HG02588 (cell line): ENCODE measurements at regions not wholly inside any gene's neighbourhood (a gene's known extent, or its start where the extent isn't known, plus 50 kb on each side); places are given as distances from the start of the nearest gene placed in this dataset.

Experiments
- ATAC-seq: cut with Tn5 transposase; IDR thresholded peaks from one replicate; pipeline ENCODE4 v1.9.1; 2021; ENCODE audit warnings: mild to moderate bottlenecking, moderate library complexity; ENCODE audit not compliant: unreplicated experiment

- ATAC-seq, result no peak
Observed at GRCh38 chr18:2083691-2084090, 487.6 kb downstream of the METTL4 start.

GRCh38 chr18:2086439-2086838, 484.9 kb downstream of the METTL4 start:
- no peak for ATAC-seq

- ATAC-seq, result no peak
Observed at GRCh38 chr18:2087877-2088673, 483.2 kb downstream of the METTL4 start.

- ATAC-seq, result no peak
Observed at GRCh38 chr18:2089396-2089795, 481.9 kb downstream of the METTL4 start.

- no peak for ATAC-seq
Observed at GRCh38 chr18:2091937-2092336, 479.4 kb downstream of the METTL4 start.

- no peak for ATAC-seq
Observed at GRCh38 chr18:2096551-2096950, 474.8 kb downstream of the METTL4 start.

- no peak for ATAC-seq
Observed at GRCh38 chr18:2100694-2101213, 470.6 kb downstream of the METTL4 start.

GRCh38 chr18:2102022-2102421, 469.3 kb downstream of the METTL4 start:
- no peak for ATAC-seq

GRCh38 chr18:2103299-2103698, 468.0 kb downstream of the METTL4 start:
- no peak for ATAC-seq

GRCh38 chr18:2104620-2105462, 466.5 kb downstream of the METTL4 start:
- ATAC-seq, result peak; percentile 81

GRCh38 chr18:2108591-2108990, 462.7 kb downstream of the METTL4 start:
- ATAC-seq, result no peak

GRCh38 chr18:2111456-2111855, 459.8 kb downstream of the METTL4 start:
- ATAC-seq, result no peak

GRCh38 chr18:2112435-2113045, 458.8 kb downstream of the METTL4 start:
- no peak for ATAC-seq

- ATAC-seq, result no peak
Observed at GRCh38 chr18:2114289-2114688, 457.0 kb downstream of the METTL4 start.

GRCh38 chr18:2114765-2115164, 456.5 kb downstream of the METTL4 start:
- no peak for ATAC-seq

- ATAC-seq, result no peak
Observed at GRCh38 chr18:2121224-2121623, 450.1 kb downstream of the METTL4 start.

- ATAC-seq, result no peak
Observed at GRCh38 chr18:2123077-2123476, 448.2 kb downstream of the METTL4 start.

- ATAC-seq, result no peak
Observed at GRCh38 chr18:2134364-2134763, 436.9 kb downstream of the METTL4 start.

- ATAC-seq, result no peak
Observed at GRCh38 chr18:2135309-2135708, 436.0 kb downstream of the METTL4 start.

- no peak for ATAC-seq
Observed at GRCh38 chr18:2138552-2138951, 432.8 kb downstream of the METTL4 start.

- ATAC-seq, result no peak
Observed at GRCh38 chr18:2139691-2140090, 431.6 kb downstream of the METTL4 start.
